Osteocyte (in vitro differentiated cells): ENCODE measurements at regions not wholly inside any gene's neighbourhood (a gene's known extent, or its start where the extent isn't known, plus 50 kb on each side); places are given as distances from the start of the nearest gene placed in this dataset.

ENCODE experiments used
- DNase-seq: peaks from one replicate; pipeline ENCODE4 v3.0.0; 2021; ENCODE audit warnings: mixed read lengths; ENCODE audit not compliant: unreplicated experiment; ENCODE audit errors: extremely low spot score
- H3K27ac Mint-ChIP-seq: one replicate; pipeline ENCODE4 v1.8.0; 2021; ENCODE audit warnings: mild to moderate bottlenecking, mixed read lengths; ENCODE audit not compliant: unreplicated experiment
- H3K27me3 Mint-ChIP-seq: one replicate; pipeline ENCODE4 v1.8.0; 2021; ENCODE audit warnings: mixed read lengths; ENCODE audit not compliant: unreplicated experiment
- H3K36me3 Mint-ChIP-seq: one replicate; pipeline ENCODE4 v1.8.0; 2021; ENCODE audit warnings: mixed read lengths; ENCODE audit not compliant: unreplicated experiment
- H3K4me1 Mint-ChIP-seq: one replicate; pipeline ENCODE4 v1.8.0; 2021; ENCODE audit warnings: mixed read lengths; ENCODE audit not compliant: unreplicated experiment
- H3K4me3 Mint-ChIP-seq: one replicate; pipeline ENCODE4 v1.8.0; 2021; ENCODE audit warnings: mild to moderate bottlenecking, moderate library complexity, mixed read lengths; ENCODE audit not compliant: unreplicated experiment
- H3K9me3 Mint-ChIP-seq: one replicate; pipeline ENCODE4 v1.8.0; 2021; ENCODE audit warnings: mixed read lengths; ENCODE audit not compliant: unreplicated experiment
- TF ChIP-seq, protein P1 (sequence below): fragments of 200-600 bp; sonication (generic); IDR thresholded peaks from 2 replicates; pipeline ENCODE4 v1.5.0; 2021; ENCODE audit warnings: antibody characterized with exemption, mild to moderate bottlenecking, moderate library complexity

DNA sequence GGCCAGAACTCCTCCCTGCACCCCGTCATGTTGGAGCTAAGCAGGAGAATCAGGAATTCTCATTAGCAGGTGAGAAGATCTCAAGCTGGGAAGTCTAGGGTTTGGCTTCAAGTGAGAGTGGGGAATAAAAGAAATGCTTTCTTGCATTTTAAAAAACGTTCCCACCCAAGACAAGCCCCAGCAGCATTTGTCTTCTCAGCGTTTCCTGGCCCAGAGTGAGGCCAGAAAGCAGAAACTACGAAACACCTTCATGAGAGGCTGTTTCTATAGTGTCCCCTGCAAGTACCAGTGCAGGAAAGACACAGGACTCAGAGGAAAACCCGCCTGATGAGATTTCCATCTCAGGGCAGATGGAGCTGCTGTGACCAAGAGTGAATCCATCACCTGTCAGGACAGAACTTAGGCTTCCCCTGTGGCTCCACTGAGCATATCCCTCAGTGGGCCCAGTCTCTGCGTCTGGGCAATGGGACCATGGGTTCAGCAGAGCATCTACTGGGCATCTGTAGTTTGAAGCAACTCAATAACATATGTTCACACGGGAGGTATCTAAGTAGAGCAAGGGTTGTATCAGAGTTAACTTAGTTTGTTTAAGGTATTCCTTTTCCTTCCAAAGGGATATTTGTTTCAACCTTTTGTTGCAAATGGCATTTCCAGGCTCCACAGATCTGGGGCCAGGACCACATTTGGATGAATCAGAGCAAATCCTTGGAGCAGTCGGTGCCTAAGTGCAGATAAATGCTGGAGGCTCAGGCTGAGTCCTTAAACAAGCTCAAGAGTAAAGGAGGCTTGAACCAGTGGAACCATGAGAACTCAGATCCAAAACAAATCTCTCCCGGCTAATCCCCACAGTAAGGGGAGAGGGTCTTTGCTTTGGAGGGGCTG, 548.3 kb downstream of the MIAT start:
- Mint-ChIP-seq H3K27ac (peak overlapping the region; percentile 84), H3K27me3 (no peaks in the 10 kb centered on the region), H3K4me1 (peaks cover 70% of the 10 kb centered on the region), H3K9me3 (no peaks in the 10 kb centered on the region), H3K36me3 (no peaks in the 10 kb centered on the region), H3K4me3 (no peak overlapping the region)
- no peak for DNase-seq
- TF ChIP-seq, protein P1, sequence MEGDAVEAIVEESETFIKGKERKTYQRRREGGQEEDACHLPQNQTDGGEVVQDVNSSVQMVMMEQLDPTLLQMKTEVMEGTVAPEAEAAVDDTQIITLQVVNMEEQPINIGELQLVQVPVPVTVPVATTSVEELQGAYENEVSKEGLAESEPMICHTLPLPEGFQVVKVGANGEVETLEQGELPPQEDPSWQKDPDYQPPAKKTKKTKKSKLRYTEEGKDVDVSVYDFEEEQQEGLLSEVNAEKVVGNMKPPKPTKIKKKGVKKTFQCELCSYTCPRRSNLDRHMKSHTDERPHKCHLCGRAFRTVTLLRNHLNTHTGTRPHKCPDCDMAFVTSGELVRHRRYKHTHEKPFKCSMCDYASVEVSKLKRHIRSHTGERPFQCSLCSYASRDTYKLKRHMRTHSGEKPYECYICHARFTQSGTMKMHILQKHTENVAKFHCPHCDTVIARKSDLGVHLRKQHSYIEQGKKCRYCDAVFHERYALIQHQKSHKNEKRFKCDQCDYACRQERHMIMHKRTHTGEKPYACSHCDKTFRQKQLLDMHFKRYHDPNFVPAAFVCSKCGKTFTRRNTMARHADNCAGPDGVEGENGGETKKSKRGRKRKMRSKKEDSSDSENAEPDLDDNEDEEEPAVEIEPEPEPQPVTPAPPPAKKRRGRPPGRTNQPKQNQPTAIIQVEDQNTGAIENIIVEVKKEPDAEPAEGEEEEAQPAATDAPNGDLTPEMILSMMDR: no peak

DNA sequence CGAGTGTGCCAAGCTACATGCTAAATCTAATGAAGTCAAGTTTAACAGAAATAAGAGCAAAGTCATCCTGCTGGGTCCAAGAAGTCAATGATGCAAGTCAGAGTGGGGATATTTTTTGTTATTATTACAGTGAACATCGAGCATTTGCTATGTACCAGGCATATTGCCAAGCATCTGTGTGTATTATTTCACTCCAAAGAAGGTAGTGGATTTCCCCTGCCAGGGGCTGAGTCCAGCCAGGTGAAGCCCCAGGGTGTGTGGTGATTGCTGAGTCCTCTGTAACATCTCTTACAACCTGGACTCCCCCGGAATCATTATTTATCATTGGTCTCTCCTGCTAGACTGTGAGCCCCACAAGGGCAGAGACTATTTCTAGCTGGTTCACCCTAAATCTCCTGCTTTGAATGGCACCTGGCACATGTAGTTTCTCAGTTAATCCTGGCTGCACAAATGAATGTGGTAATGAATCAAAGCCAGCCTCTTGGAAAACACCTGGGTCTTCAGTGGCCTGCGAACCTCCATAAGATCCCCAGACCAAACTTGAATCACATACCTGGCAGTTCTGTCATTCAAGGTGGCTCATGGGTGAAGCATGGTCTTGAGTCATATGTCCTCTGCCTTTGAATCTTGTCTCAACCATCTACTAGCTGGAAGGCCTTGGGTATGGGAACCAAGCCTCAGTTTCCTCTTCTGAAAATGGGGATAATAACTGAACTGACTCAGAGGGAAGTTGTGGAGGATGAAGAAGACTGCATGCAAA, 549.2 kb downstream of the MIAT start:
- H3K36me3 Mint-ChIP-seq: peaks cover 3% of the 10 kb centered on the region
- no peaks in the 10 kb centered on the region for H3K9me3 Mint-ChIP-seq
- TF ChIP-seq, protein P1: no peak
- H3K4me1 Mint-ChIP-seq: peaks cover 68% of the 10 kb centered on the region
- peak overlapping the region; percentile 84 for H3K27ac Mint-ChIP-seq
- DNase-seq: no peak
- H3K4me3 Mint-ChIP-seq: no peak overlapping the region
- no peaks in the 10 kb centered on the region for H3K27me3 Mint-ChIP-seq

DNA sequence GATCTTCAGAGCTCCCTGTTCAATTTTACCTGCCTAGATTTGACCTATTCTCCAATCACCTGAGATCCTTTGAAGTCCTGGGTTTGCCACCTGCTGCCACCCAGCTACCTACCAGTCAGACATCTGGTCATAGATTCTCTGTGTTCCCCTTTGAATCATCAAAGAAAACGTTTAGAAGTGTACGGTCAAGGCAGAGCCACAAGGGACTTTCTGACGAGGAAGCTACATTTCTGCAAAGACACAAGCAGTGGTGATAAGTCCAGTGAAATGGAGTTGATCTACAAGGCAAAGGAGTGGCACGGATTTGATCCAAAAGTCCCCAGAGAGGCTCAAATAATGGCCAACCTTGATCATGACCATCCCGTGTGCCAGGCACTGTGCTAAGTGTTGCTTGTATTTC, 549.9 kb downstream of the MIAT start:
- DNase-seq: no peak
- H3K27ac Mint-ChIP-seq: peak overlapping the region; percentile 88
- TF ChIP-seq, protein P1: no peak
- H3K36me3 Mint-ChIP-seq: peaks cover 3% of the 10 kb centered on the region
- no peaks in the 10 kb centered on the region for H3K9me3 Mint-ChIP-seq
- H3K27me3 Mint-ChIP-seq: no peaks in the 10 kb centered on the region
- H3K4me3 Mint-ChIP-seq: no peak overlapping the region
- peaks cover 68% of the 10 kb centered on the region for H3K4me1 Mint-ChIP-seq

DNA sequence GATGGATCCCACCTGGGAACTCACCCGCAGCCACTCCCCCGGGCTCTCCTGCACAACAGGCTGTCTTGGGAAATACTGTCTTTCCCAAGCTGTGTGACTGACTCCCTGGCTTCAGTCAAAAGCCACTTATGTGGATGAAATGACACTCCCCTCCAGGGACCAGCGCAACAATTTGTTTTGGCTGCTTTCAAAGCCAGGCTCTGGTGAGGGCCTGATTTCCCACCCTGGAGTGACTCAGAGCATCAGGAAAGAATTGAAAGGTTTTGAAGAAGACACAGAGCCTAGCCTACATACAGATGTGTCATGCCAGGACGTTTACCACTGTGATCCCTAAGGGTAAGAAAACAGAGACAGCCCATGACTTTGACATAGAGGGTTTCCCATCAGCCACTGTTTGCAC, 550.5 kb downstream of the MIAT start:
- Mint-ChIP-seq H3K9me3 (peaks cover 3% of the 10 kb centered on the region), H3K4me1 (peaks cover 69% of the 10 kb centered on the region), H3K27ac (peak overlapping the region; percentile 88), H3K27me3 (no peaks in the 10 kb centered on the region), H3K36me3 (peaks cover 7% of the 10 kb centered on the region), H3K4me3 (no peak overlapping the region)
- no peak for DNase-seq
- TF ChIP-seq, protein P1: no peak
